H9 (cell line): ENCODE measurements at regions not wholly inside any gene's neighbourhood (a gene's known extent, or its start where the extent isn't known, plus 50 kb on each side); places are given as distances from the start of the nearest gene placed in this dataset.

Experiments
- DNase-seq: peaks from one replicate; pipeline ENCODE4 v3.0.0-alpha.2; 2017
- H2AFZ ChIP-seq: one replicate; pipeline ENCODE4 v1.6.1; 2013; ENCODE audit warnings: mild to moderate bottlenecking, low read length, control low read depth, moderate library complexity
- H2AK5ac ChIP-seq: 2 replicates; pipeline ENCODE4 v1.6.1; 2013; ENCODE audit warnings: low read length, control low read depth, mixed read lengths; ENCODE audit not compliant: insufficient read length
- H2BK120ac ChIP-seq: one replicate; pipeline ENCODE4 v1.6.1; 2013; ENCODE audit warnings: low read depth, mild to moderate bottlenecking, low read length, control low read depth, inconsistent platforms; ENCODE audit not compliant: poor library complexity, severe bottlenecking
- H2BK12ac ChIP-seq: 2 replicates; pipeline ENCODE4 v1.6.1; 2013; ENCODE audit warnings: low read length, control low read depth, mixed read lengths, low read depth; ENCODE audit not compliant: insufficient read length
- H2BK15ac ChIP-seq: 2 replicates; pipeline ENCODE4 v1.6.1; 2013; ENCODE audit warnings: low read depth, low read length, control low read depth
- H2BK20ac ChIP-seq: one replicate; pipeline ENCODE4 v1.6.1; 2013; ENCODE audit warnings: low read depth, mild to moderate bottlenecking, low read length, control low read depth, inconsistent platforms; ENCODE audit not compliant: poor library complexity, severe bottlenecking
- H2BK5ac ChIP-seq: 2 replicates; pipeline ENCODE4 v1.6.1; 2013; ENCODE audit warnings: low read length, control low read depth, mixed read lengths; ENCODE audit not compliant: insufficient read length
- H3K14ac ChIP-seq: 2 replicates; pipeline ENCODE4 v1.6.1; 2013; ENCODE audit warnings: low read length, control low read depth; ENCODE audit not compliant: insufficient read depth
- H3K18ac ChIP-seq: 2 replicates; pipeline ENCODE4 v1.6.1; 2013; ENCODE audit warnings: low read depth, mild to moderate bottlenecking, mixed read lengths, low read length, control low read depth; ENCODE audit not compliant: insufficient read length
- H3K23ac ChIP-seq: 2 replicates; pipeline ENCODE4 v1.6.1; 2013; ENCODE audit warnings: low read length, control low read depth, mixed read lengths, low read depth; ENCODE audit not compliant: insufficient read length
- H3K23me2 ChIP-seq: 2 replicates; pipeline ENCODE4 v1.6.1; 2013; ENCODE audit warnings: low read depth, mild to moderate bottlenecking, mixed read lengths, low read length, control low read depth; ENCODE audit not compliant: insufficient read length, poor library complexity, severe bottlenecking
- H3K27ac ChIP-seq: 2 replicates; pipeline ENCODE4 v1.5.1; 2013; ENCODE audit warnings: low read length, control low read depth, mixed read lengths, low read depth; ENCODE audit not compliant: insufficient read length
- H3K27me3 ChIP-seq: 2 replicates; pipeline ENCODE4 v1.6.1; 2013; ENCODE audit warnings: low read length, control low read depth, inconsistent platforms; ENCODE audit not compliant: insufficient read depth
- H3K4ac ChIP-seq: 2 replicates; pipeline ENCODE4 v1.6.1; 2013; ENCODE audit warnings: low read depth, mild to moderate bottlenecking, control low read depth, inconsistent platforms, low read length, moderate library complexity
- H3K4me1 ChIP-seq: 2 replicates; pipeline ENCODE4 v1.6.1; 2013; ENCODE audit warnings: low read length, control low read depth, inconsistent platforms; ENCODE audit not compliant: insufficient read depth
- H3K4me2 ChIP-seq: 2 replicates; pipeline ENCODE4 v1.6.1; 2013; ENCODE audit warnings: low read length, control low read depth, mixed read lengths; ENCODE audit not compliant: insufficient read length, insufficient read depth
- H3K56ac ChIP-seq: 2 replicates; pipeline ENCODE4 v1.6.1; 2013; ENCODE audit warnings: low read depth, mild to moderate bottlenecking, mixed read lengths, low read length, control low read depth; ENCODE audit not compliant: insufficient read length
- H3K79me1 ChIP-seq: 2 replicates; pipeline ENCODE4 v1.6.1; 2013; ENCODE audit warnings: low read depth, mild to moderate bottlenecking, moderate library complexity, low read length, control low read depth, inconsistent platforms; ENCODE audit not compliant: insufficient read depth, poor library complexity, severe bottlenecking
- H3K79me2 ChIP-seq: 2 replicates; pipeline ENCODE4 v1.6.1; 2013; ENCODE audit warnings: low read length, control low read depth, inconsistent platforms; ENCODE audit not compliant: insufficient read depth
- H3K9ac ChIP-seq: 2 replicates; pipeline ENCODE4 v1.6.1; 2013; ENCODE audit warnings: low read length, control low read depth, mixed read lengths; ENCODE audit not compliant: insufficient read length; ENCODE audit errors: extremely low read depth
- H3K9me3 ChIP-seq: one replicate; pipeline ENCODE4 v1.6.1; 2013; ENCODE audit warnings: low read depth, low read length, inconsistent platforms; ENCODE audit not compliant: control insufficient read depth
- H3T11ph ChIP-seq: one replicate; pipeline ENCODE4 v1.6.1; 2013; ENCODE audit warnings: mild to moderate bottlenecking, low read length, control low read depth, inconsistent platforms
- H4K20me1 ChIP-seq: one replicate; pipeline ENCODE4 v1.6.1; 2013; ENCODE audit not compliant: control insufficient read depth, insufficient read length, insufficient read depth
- H4K5ac ChIP-seq: 2 replicates; pipeline ENCODE4 v1.6.1; 2013; ENCODE audit warnings: low read depth, mild to moderate bottlenecking, mixed read lengths, low read length, control low read depth; ENCODE audit not compliant: insufficient read length
- H4K8ac ChIP-seq: replicated peaks from 2 replicates; pipeline ENCODE4 v1.6.1; 2013; ENCODE audit warnings: low read length, control low read depth, mixed read lengths, low read depth; ENCODE audit not compliant: insufficient read length
- H4K91ac ChIP-seq: 2 replicates; pipeline ENCODE4 v1.6.1; 2013; ENCODE audit warnings: low read depth, mild to moderate bottlenecking, moderate library complexity, mixed read lengths, low read length, control low read depth; ENCODE audit not compliant: insufficient read length
- H3K27ac Mint-ChIP-seq, 3 experiments: 2 replicates in 2 of 3; 3 replicates in 1 of 3; pipeline ENCODE4 v1.8.0; 2020 to 2021; ENCODE audit warnings: mixed read lengths in 3 of 3, mild to moderate bottlenecking in 1 of 3, moderate library complexity in 1 of 3
- H3K27me3 Mint-ChIP-seq: 2 replicates; pipeline ENCODE4 v1.8.0; 2021; ENCODE audit warnings: low read depth, mild to moderate bottlenecking, moderate library complexity, mixed read lengths
- H3K36me3 Mint-ChIP-seq, 3 experiments: 2 replicates in 2 of 3; 3 replicates in 1 of 3; pipeline ENCODE4 v1.8.0; 2020 to 2021; ENCODE audit warnings: low read depth in 3 of 3, mixed read lengths in 3 of 3; ENCODE audit not compliant: insufficient read depth in 1 of 3
- H3K4me1 Mint-ChIP-seq, 2 experiments: 2 replicates each; pipeline ENCODE4 v1.8.0; 2020; ENCODE audit warnings: mixed read lengths in 2 of 2
- H3K4me3 Mint-ChIP-seq, 2 experiments: 2 replicates in 1 of 2; 3 replicates in 1 of 2; pipeline ENCODE4 v1.8.0; 2020 to 2021; ENCODE audit warnings: mild to moderate bottlenecking in 2 of 2, mixed read lengths in 2 of 2, moderate library complexity in 1 of 2
- H3K9me3 Mint-ChIP-seq, 2 experiments: 2 replicates in 1 of 2; 3 replicates in 1 of 2; pipeline ENCODE4 v1.8.0; 2020; ENCODE audit warnings: mild to moderate bottlenecking in 2 of 2, mixed read lengths in 2 of 2, moderate library complexity in 1 of 2
- CTCF ChIP-seq: fragments of 200-600 bp; sonication (generic); conservative IDR thresholded peaks from 3 replicates; pipeline ENCODE4 v1.8.0; 2021; ENCODE audit warnings: antibody characterized with exemption, mild to moderate bottlenecking
- WGBS: extraction: QIAGEN DNeasy Blood & Tissue Kit; methylation state at CpG from one replicate; pipeline ENCODE4 v1.1.7; 2013; ENCODE audit warnings: missing lambda C conversion rate, low lambda C conversion rate, mixed read lengths; ENCODE audit not compliant: insufficient read length; ENCODE audit errors: extremely low coverage; 5-methylcytosine and 5-hydroxymethylcytosine counted together

- no peaks in the 10 kb centered on the region for H3K9me3 ChIP-seq
- H3K79me1 ChIP-seq = no peaks in the 10 kb centered on the region
- H3K4me2 ChIP-seq = no peak overlapping the region
- no peak overlapping the region for H3K23ac ChIP-seq
- H2BK12ac ChIP-seq = no peak overlapping the region
- H2BK120ac ChIP-seq = no peak overlapping the region
- Mint-ChIP-seq H3K36me3 (no peaks in the 10 kb centered on the region), H3K27me3 (no peaks in the 10 kb centered on the region), H3K9me3 (no peaks in the 10 kb centered on the region), H3K4me1 (no peaks in the 10 kb centered on the region; a peak in 1 of 4 replicates), H3K27ac (no peak overlapping the region), H3K4me3 (no peak overlapping the region)
- H4K91ac ChIP-seq = no peak overlapping the region
- H2AFZ ChIP-seq = no peak overlapping the region
- no CpG with 5 or more reads among the region's 5 CpGs for WGBS
- no peak overlapping the region for H2AK5ac ChIP-seq
- H3T11ph ChIP-seq = no peak overlapping the region
- H2BK15ac ChIP-seq = no peak overlapping the region
- H3K4me1 ChIP-seq = no peaks in the 10 kb centered on the region
- H4K5ac ChIP-seq = no peak overlapping the region
- no peak overlapping the region for H4K8ac ChIP-seq
- no peak for TF ChIP-seq CTCF
- no peak overlapping the region for H3K4ac ChIP-seq
- H3K27me3 ChIP-seq = no peaks in the 10 kb centered on the region
- no peak overlapping the region for H2BK20ac ChIP-seq
- no peak overlapping the region for H3K27ac ChIP-seq
- no peak overlapping the region for H3K14ac ChIP-seq
- no peak overlapping the region for H3K18ac ChIP-seq
- no peaks in the 10 kb centered on the region for H3K23me2 ChIP-seq
- no peak overlapping the region for H3K9ac ChIP-seq
- no peak overlapping the region for H2BK5ac ChIP-seq
- no peaks in the 10 kb centered on the region for H4K20me1 ChIP-seq
- no peak overlapping the region for H3K56ac ChIP-seq
- DNase-seq = no peak
- H3K79me2 ChIP-seq = no peaks in the 10 kb centered on the region
Observed at GRCh38 chr1:118340928-118341910, 156.2 kb upstream of the SPAG17 start.
